Myocyte (in vitro differentiated cells): ENCODE measurements at regions not wholly inside any gene's neighbourhood (a gene's known extent, or its start where the extent isn't known, plus 50 kb on each side); places are given as distances from the start of the nearest gene placed in this dataset.
A peak's percentile ranks its signal among the peaks of the same experiment; 100 is the strongest.
"Not testable (repeated sequence)": the region's sequence is repeated elsewhere in the genome, so short reads cannot be mapped to it uniquely, and the experiment has no call there.

Experiments used
- DNase-seq: peaks from one replicate; pipeline ENCODE4 v3.0.0-alpha.2; 2012; ENCODE audit warnings: low read depth

- peak; percentile 7 for DNase-seq
Measured at GRCh38 chr2:14492920-14493503, 139.5 kb upstream of the LRATD1 start.

GRCh38 chr2:14494759-14495158 is 137.8 kb upstream of the LRATD1 start:
- DNase-seq: no peak

- DNase-seq: no peak
Measured at GRCh38 chr2:14501061-14501460, 131.5 kb upstream of the LRATD1 start.

- not testable (repeated sequence) for DNase-seq
Measured at GRCh38 chr2:14506955-14507354, 125.6 kb upstream of the LRATD1 start.

GRCh38 chr2:14511541-14511940 is 121.0 kb upstream of the LRATD1 start:
- DNase-seq: no peak

- no peak for DNase-seq
Measured at GRCh38 chr2:14513903-14514302, 118.6 kb upstream of the LRATD1 start.

- peak; percentile 26 for DNase-seq
Measured at GRCh38 chr2:14516844-14517243, 115.7 kb upstream of the LRATD1 start.

- DNase-seq: no peak
Measured at GRCh38 chr2:14517731-14518130, 114.8 kb upstream of the LRATD1 start.

- DNase-seq: no peak
Measured at GRCh38 chr2:14520385-14520945, 112.1 kb upstream of the LRATD1 start.

- peak; percentile 44 for DNase-seq
Measured at GRCh38 chr2:14524041-14524802, 108.3 kb upstream of the LRATD1 start.

- DNase-seq: no peak
Measured at GRCh38 chr2:14524803-14525080, 107.8 kb upstream of the LRATD1 start.

- DNase-seq: no peak
Measured at GRCh38 chr2:14530506-14530905, 102.0 kb upstream of the LRATD1 start.

GRCh38 chr2:14533131-14533757 is 99.3 kb upstream of the LRATD1 start:
- DNase-seq: peak; percentile 29

GRCh38 chr2:14535156-14535555 is 97.4 kb upstream of the LRATD1 start:
- DNase-seq: no peak

GRCh38 chr2:14536976-14537375 is 95.5 kb upstream of the LRATD1 start:
- no peak for DNase-seq

- no peak for DNase-seq
Measured at GRCh38 chr2:14540015-14540414, 92.5 kb upstream of the LRATD1 start.

- DNase-seq: peak; percentile 26
Measured at GRCh38 chr2:14543284-14543683, 89.2 kb upstream of the LRATD1 start.

GRCh38 chr2:14544247-14544646 is 88.3 kb upstream of the LRATD1 start:
- DNase-seq: no peak

- DNase-seq: no peak
Measured at GRCh38 chr2:14547830-14548229, 84.7 kb upstream of the LRATD1 start.

GRCh38 chr2:14550658-14551057 is 81.9 kb upstream of the LRATD1 start:
- DNase-seq: no peak

- no peak for DNase-seq
Measured at GRCh38 chr2:14551069-14551468, 81.4 kb upstream of the LRATD1 start.

GRCh38 chr2:14552286-14552685 is 80.2 kb upstream of the LRATD1 start:
- DNase-seq: no peak

GRCh38 chr2:14552818-14553217 is 79.7 kb upstream of the LRATD1 start:
- no peak for DNase-seq
